Endodermal cell (in vitro differentiated cells): ENCODE measurements at regions not wholly inside any gene's neighbourhood (a gene's known extent, or its start where the extent isn't known, plus 50 kb on each side); places are given as distances from the start of the nearest gene placed in this dataset.

Experiments
- DNase-seq: peaks from one replicate; pipeline ENCODE4 v3.0.0-alpha.2; 2017
- H3K27ac ChIP-seq: 2 replicates; pipeline ENCODE4 v1.5.1; 2013; ENCODE audit warnings: mild to moderate bottlenecking, low read depth, low read length, moderate library complexity
- H3K27me3 ChIP-seq: 2 replicates; pipeline ENCODE4 v1.6.1; 2013; ENCODE audit warnings: mild to moderate bottlenecking, low read length, moderate library complexity; ENCODE audit not compliant: insufficient read depth, control insufficient read depth, poor library complexity, severe bottlenecking
- H3K36me3 ChIP-seq: 2 replicates; pipeline ENCODE4 v1.7.0; 2013; ENCODE audit warnings: mild to moderate bottlenecking, low read length, moderate library complexity; ENCODE audit not compliant: control insufficient read depth, insufficient read depth
- H3K4me1 ChIP-seq: one replicate; pipeline ENCODE4 v1.7.0; 2013; ENCODE audit warnings: low read length; ENCODE audit not compliant: control insufficient read depth, insufficient read depth
- H3K4me3 ChIP-seq: 2 replicates; pipeline ENCODE4 v1.5.1; 2013; ENCODE audit warnings: mild to moderate bottlenecking, low read length, moderate library complexity
- H3K9ac ChIP-seq: 2 replicates; pipeline ENCODE4 v1.6.1; 2013; ENCODE audit warnings: mild to moderate bottlenecking, low read length, moderate library complexity; ENCODE audit not compliant: poor library complexity, severe bottlenecking; ENCODE audit errors: extremely low read depth
- H3K9me3 ChIP-seq: 2 replicates; pipeline ENCODE4 v1.6.1; 2013; ENCODE audit warnings: mild to moderate bottlenecking, low read length, moderate library complexity; ENCODE audit not compliant: control insufficient read depth
- H3K27ac Mint-ChIP-seq: 2 replicates; pipeline ENCODE4 v1.8.0; 2020; ENCODE audit warnings: mixed read lengths
- H3K27me3 Mint-ChIP-seq: 2 replicates; pipeline ENCODE4 v1.8.0; 2021; ENCODE audit warnings: mild to moderate bottlenecking, mixed read lengths; ENCODE audit not compliant: insufficient read depth
- H3K36me3 Mint-ChIP-seq: 2 replicates; pipeline ENCODE4 v1.8.0; 2020; ENCODE audit warnings: low read depth, mixed read lengths
- H3K4me1 Mint-ChIP-seq: 2 replicates; pipeline ENCODE4 v1.8.0; 2020; ENCODE audit warnings: mixed read lengths
- H3K4me3 Mint-ChIP-seq: 2 replicates; pipeline ENCODE4 v1.8.0; 2020; ENCODE audit warnings: mild to moderate bottlenecking, moderate library complexity, mixed read lengths
- H3K9me3 Mint-ChIP-seq: 2 replicates; pipeline ENCODE4 v1.8.0; 2020; ENCODE audit warnings: mild to moderate bottlenecking, mixed read lengths
- WGBS, 2 experiments: methylation state at CpG; one replicate each; pipeline versions ENCODE4 v1.1.5 to v1.1.7; 2013; ENCODE audit warnings: missing lambda C conversion rate in 2 of 2, mixed read lengths in 1 of 2; ENCODE audit not compliant: insufficient coverage in 1 of 2, insufficient read length in 1 of 2; 5-methylcytosine and 5-hydroxymethylcytosine counted together
- TF ChIP-seq, protein P1 (sequence below): fragments of 200-600 bp; sonication (generic); conservative IDR thresholded peaks from 2 replicates; pipeline ENCODE4 v1.5.0; 2021; ENCODE audit warnings: antibody characterized with exemption, mild to moderate bottlenecking

DNA sequence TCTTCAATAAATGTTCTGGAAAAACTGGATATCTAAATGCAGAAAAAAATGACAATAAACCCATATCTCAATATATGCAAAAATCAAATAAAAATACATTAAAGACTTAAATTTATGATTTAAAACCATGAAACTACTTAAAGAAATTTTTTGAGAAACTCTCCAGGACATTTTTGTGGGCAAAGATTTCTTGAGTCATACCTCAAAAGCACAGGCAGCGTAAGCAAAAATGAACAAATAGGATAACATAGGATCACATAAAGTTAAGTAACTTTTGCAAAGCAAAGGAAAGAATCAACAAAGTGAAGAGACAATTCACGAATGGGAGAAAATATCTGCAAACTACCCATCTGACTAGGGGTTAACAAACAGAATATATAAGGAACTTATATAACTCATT is 1545.5 kb downstream of the SUCLG1 start:
- 88% methylated on average over 2 of the region's 2 CpGs; no CpG with 5 or more reads in 1 of the 2 experiments for WGBS, 2 experiments
- no peaks in the 10 kb centered on the region for H3K9me3 Mint-ChIP-seq
- H3K27ac Mint-ChIP-seq: no peak overlapping the region
- no peaks in the 10 kb centered on the region for H3K27me3 ChIP-seq
- no peaks in the 10 kb centered on the region for H3K4me1 ChIP-seq
- H3K4me3 Mint-ChIP-seq: no peak overlapping the region
- H3K4me3 ChIP-seq: no peak overlapping the region
- H3K27me3 Mint-ChIP-seq: no peaks in the 10 kb centered on the region
- no peak for DNase-seq
- TF ChIP-seq, protein P1, sequence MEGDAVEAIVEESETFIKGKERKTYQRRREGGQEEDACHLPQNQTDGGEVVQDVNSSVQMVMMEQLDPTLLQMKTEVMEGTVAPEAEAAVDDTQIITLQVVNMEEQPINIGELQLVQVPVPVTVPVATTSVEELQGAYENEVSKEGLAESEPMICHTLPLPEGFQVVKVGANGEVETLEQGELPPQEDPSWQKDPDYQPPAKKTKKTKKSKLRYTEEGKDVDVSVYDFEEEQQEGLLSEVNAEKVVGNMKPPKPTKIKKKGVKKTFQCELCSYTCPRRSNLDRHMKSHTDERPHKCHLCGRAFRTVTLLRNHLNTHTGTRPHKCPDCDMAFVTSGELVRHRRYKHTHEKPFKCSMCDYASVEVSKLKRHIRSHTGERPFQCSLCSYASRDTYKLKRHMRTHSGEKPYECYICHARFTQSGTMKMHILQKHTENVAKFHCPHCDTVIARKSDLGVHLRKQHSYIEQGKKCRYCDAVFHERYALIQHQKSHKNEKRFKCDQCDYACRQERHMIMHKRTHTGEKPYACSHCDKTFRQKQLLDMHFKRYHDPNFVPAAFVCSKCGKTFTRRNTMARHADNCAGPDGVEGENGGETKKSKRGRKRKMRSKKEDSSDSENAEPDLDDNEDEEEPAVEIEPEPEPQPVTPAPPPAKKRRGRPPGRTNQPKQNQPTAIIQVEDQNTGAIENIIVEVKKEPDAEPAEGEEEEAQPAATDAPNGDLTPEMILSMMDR: no peak
- no peaks in the 10 kb centered on the region for H3K36me3 ChIP-seq
- H3K9me3 ChIP-seq: no peaks in the 10 kb centered on the region
- H3K4me1 Mint-ChIP-seq: no peaks in the 10 kb centered on the region
- no peak overlapping the region for H3K9ac ChIP-seq
- no peaks in the 10 kb centered on the region for H3K36me3 Mint-ChIP-seq
- no peak overlapping the region for H3K27ac ChIP-seq

GRCh38 chr2:82896117-82896516 is 1563.0 kb downstream of the SUCLG1 start:
- no peaks in the 10 kb centered on the region for H3K36me3 Mint-ChIP-seq
- H3K9me3 Mint-ChIP-seq: no peaks in the 10 kb centered on the region
- no peaks in the 10 kb centered on the region for H3K4me1 ChIP-seq
- H3K9ac ChIP-seq: no peak overlapping the region
- H3K9me3 ChIP-seq: no peaks in the 10 kb centered on the region
- H3K27me3 Mint-ChIP-seq: no peaks in the 10 kb centered on the region
- no peak overlapping the region for H3K27ac Mint-ChIP-seq
- H3K27ac ChIP-seq: no peak overlapping the region
- no peaks in the 10 kb centered on the region for H3K36me3 ChIP-seq
- H3K4me3 Mint-ChIP-seq: no peak overlapping the region
- WGBS, 2 experiments: 93 to 94% methylated on average over 3 to 6 of the region's 6 CpGs
- no peak overlapping the region for H3K4me3 ChIP-seq
- peaks cover 12% of the 10 kb centered on the region for H3K4me1 Mint-ChIP-seq
- TF ChIP-seq, protein P1: no peak
- H3K27me3 ChIP-seq: no peaks in the 10 kb centered on the region
- DNase-seq: no peak

DNA sequence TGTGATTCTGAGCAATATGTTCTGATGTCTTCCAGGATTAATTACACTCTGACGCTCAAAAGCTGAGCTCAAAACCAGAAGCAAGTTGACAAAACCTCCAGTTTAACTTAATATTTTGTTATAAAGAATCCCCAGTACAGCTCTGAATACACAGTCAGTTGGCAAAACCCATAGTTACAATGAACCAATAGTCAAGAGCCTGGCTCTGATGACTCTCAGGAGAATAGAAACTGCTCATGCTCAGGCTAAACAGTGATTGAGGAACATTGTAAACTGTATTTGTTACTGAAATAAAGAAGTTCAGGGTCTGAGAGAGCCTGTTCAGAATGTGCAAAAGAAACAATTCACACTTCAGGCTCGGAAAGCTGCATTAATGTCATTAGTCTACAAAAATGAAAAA is 1565.9 kb downstream of the SUCLG1 start:
- H3K9me3 Mint-ChIP-seq: no peaks in the 10 kb centered on the region
- H3K27ac Mint-ChIP-seq: no peak overlapping the region
- H3K4me1 ChIP-seq: no peaks in the 10 kb centered on the region
- no peaks in the 10 kb centered on the region for H3K9me3 ChIP-seq
- 60 to 86% methylated on average over 1 to 2 of the region's 2 CpGs for WGBS, 2 experiments
- peaks cover under 1% of the 10 kb centered on the region for H3K4me1 Mint-ChIP-seq
- no peaks in the 10 kb centered on the region for H3K27me3 ChIP-seq
- no peak overlapping the region for H3K4me3 ChIP-seq
- no peaks in the 10 kb centered on the region for H3K27me3 Mint-ChIP-seq
- TF ChIP-seq, protein P1: no peak
- H3K27ac ChIP-seq: no peak overlapping the region
- H3K4me3 Mint-ChIP-seq: no peak overlapping the region
- no peak overlapping the region for H3K9ac ChIP-seq
- DNase-seq: no peak
- H3K36me3 Mint-ChIP-seq: no peaks in the 10 kb centered on the region
- H3K36me3 ChIP-seq: no peaks in the 10 kb centered on the region
